ENCODE measurements at regions not wholly inside any gene's neighbourhood (a gene's known extent, or its start where the extent isn't known, plus 50 kb on each side); places are given as distances from the start of the nearest gene placed in this dataset.
"Not testable (repeated sequence)": the region's sequence is repeated elsewhere in the genome, so short reads cannot be mapped to it uniquely, and the experiment has no call there.

DNA sequence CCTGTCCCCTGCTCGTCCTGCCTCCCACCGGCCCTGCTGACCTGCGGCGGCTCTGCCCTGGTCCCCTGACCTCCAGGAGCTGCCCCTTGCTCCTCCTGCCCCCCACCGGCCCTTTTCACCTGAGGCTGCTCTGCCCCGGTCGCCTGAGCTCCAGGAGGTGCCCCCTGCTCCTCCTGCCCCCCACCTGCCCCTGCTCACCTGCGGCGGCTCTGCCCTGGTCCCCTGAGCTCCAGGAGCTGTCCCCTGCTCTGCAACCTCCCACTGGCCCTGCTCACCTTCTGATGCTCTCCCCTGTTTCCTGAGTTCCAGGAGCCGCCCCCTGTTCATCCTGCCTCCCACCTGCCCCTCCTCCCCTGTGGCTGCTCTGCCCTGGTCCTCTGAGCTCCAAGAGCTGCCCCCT lies 101.3 kb downstream of the TMEM121 start:
- H3K4me1 Mint-ChIP-seq = peaks cover 23% of the 10 kb centered on the region
- peaks cover 3% of the 10 kb centered on the region for H3K36me3 Mint-ChIP-seq (ENCODE audit: low read depth)
- no peak overlapping the region for H3K4me3 Mint-ChIP-seq
- no peaks in the 10 kb centered on the region for H3K27me3 Mint-ChIP-seq
- CTCF ChIA-PET = no interaction called here
- POLR2A ChIA-PET = interaction anchor here (0.7 to 1.5 kb wide), 2 partner anchors 18 to 45 kb away, joined by 5 to 7 read pairs; no protein-coding TSS in a partner anchor
- H3K9me3 Mint-ChIP-seq = peaks cover 6% of the 10 kb centered on the region
- TF ChIP-seq, protein P1, sequence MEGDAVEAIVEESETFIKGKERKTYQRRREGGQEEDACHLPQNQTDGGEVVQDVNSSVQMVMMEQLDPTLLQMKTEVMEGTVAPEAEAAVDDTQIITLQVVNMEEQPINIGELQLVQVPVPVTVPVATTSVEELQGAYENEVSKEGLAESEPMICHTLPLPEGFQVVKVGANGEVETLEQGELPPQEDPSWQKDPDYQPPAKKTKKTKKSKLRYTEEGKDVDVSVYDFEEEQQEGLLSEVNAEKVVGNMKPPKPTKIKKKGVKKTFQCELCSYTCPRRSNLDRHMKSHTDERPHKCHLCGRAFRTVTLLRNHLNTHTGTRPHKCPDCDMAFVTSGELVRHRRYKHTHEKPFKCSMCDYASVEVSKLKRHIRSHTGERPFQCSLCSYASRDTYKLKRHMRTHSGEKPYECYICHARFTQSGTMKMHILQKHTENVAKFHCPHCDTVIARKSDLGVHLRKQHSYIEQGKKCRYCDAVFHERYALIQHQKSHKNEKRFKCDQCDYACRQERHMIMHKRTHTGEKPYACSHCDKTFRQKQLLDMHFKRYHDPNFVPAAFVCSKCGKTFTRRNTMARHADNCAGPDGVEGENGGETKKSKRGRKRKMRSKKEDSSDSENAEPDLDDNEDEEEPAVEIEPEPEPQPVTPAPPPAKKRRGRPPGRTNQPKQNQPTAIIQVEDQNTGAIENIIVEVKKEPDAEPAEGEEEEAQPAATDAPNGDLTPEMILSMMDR (IDR thresholded peaks at IDR 0.05) = no peak
- intact Hi-C loops (cut with micrococcal nuclease) = no loop called here
- H3K27ac Mint-ChIP-seq = no peak overlapping the region
- no peak for DNase-seq
- ATAC-seq (ENCODE audit: low read depth) = no peak

DNA sequence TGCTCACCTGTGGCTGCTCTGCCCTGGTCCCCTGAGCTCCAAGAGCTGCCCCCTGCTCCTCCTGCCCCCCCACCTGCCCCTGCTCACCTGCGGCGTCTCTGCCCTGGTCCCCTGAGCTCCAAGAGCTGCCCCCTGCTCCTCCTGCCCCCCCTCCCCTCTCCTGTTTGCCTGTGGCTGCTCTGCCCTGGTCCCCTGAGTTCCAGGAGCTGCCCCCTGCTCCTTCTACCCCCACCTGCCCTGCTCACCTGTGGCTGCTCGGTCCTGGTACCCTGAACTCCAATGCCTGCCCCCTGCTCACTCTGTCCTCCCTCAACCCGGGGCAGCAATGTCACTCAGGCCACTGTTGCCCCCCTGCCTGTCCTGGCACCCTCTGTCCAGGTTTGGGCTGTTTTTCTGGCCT lies 101.7 kb downstream of the TMEM121 start:
- H3K4me1 Mint-ChIP-seq = peaks cover 27% of the 10 kb centered on the region
- DNase-seq; H3K36me3 Mint-ChIP-seq (ENCODE audit: low read depth); ATAC-seq (ENCODE audit: low read depth); H3K27me3 Mint-ChIP-seq; intact Hi-C loops (cut with micrococcal nuclease); H3K4me3 Mint-ChIP-seq; H3K9me3 Mint-ChIP-seq; H3K27ac Mint-ChIP-seq; CTCF ChIA-PET: not testable (repeated sequence)
- POLR2A ChIA-PET = interaction anchor here (0.6 to 1.5 kb wide), 3 partner anchors 18 to 144 kb away, joined by 3 to 7 read pairs (median 5); no protein-coding TSS in a partner anchor

DNA sequence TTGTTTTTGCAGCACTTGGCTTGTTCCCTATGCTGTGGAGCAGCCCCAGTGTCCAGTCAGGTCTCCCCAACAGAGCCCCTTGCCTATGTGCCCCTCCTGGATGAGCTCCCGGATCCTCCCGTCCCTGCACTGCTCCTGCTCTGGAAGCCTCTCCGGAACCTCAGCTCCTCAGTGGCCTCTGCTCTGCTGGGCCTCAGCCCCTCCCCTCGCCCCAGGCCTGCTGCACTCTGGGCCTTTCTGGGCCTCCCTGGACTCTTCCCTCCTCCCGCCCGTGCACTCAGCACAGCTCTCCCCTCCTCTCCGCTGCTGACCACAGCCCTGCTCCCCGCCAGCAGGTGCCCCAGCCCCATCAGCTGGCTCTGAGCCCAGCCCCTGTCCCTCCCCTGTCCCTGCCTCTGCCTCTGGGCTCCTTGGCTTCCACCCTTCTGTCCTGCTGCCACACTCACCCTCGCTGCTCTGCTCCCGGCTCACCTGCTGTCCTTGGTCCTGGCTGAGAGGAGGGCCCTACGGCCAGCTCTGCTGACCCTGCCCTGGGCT lies 102.2 kb downstream of the TMEM121 start:
- H3K27ac Mint-ChIP-seq, CTCF ChIA-PET: not testable (repeated sequence)
- POLR2A ChIA-PET = interaction anchor here (0.6 to 1.8 kb wide), 3 partner anchors 17 to 145 kb away, joined by 3 to 9 read pairs (median 7); no protein-coding TSS in a partner anchor

DNA sequence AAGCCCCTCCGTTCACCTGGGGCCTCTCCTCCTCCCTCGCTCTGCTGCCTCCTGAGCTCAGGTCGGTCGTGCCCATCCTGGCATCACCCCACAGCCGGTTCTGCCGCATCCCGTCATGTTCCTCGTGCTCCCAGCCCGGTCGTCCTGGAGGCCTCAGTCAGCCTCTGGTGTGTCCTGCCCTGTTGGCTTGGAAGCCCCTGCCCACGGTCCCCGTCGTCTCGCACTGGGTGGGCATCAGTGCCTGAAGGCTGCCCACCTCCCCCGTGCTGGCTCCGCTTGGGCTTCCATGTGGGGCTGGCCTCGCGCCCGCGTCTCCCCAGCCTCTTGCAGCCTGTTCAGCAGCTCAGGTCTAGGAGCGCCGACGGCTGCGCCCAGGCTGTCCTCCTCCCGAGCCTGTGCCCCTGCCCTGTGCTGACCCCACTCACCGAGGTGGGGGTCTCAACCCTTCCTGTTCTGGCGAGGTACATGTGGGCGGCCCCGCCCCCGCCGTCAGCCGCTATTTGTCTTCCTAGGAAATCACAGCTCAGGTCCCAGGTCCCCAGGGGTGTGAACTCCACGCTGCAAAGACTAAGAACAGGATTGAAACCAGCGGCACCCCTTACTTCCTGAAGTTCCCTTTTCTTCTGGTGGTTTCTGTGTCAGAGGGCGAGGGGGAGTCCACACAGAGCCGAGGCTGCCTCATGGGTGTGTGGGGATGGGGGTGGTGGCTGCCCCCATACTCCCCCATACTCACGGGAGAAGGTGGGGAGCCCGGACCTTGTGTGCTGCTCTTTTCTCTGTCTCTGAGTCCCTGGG lies 102.9 kb downstream of the TMEM121 start:
- H3K9me3 Mint-ChIP-seq; intact Hi-C loops (cut with micrococcal nuclease); DNase-seq; H3K36me3 Mint-ChIP-seq (ENCODE audit: low read depth); H3K27me3 Mint-ChIP-seq; CTCF ChIA-PET: not testable (repeated sequence)
- Mint-ChIP-seq H3K27ac (peak overlapping the region; percentile 79), H3K4me1 (peaks cover 33% of the 10 kb centered on the region), H3K4me3 (peak overlapping the region; percentile 76)
- POLR2A ChIA-PET = interaction anchor here (0.6 to 1.8 kb wide), 3 partner anchors 17 to 723 kb away, joined by 3 to 9 read pairs (median 6); no protein-coding TSS in a partner anchor
- ATAC-seq (ENCODE audit: low read depth) = peak; percentile 86

More for the DNA sequence above, 102.2 kb downstream of the TMEM121 start:
- H3K9me3 Mint-ChIP-seq; ATAC-seq (ENCODE audit: low read depth); H3K27me3 Mint-ChIP-seq; H3K36me3 Mint-ChIP-seq (ENCODE audit: low read depth); intact Hi-C loops (cut with micrococcal nuclease); DNase-seq: not testable (repeated sequence)
- Mint-ChIP-seq H3K4me1 (peaks cover 32% of the 10 kb centered on the region), H3K4me3 (peak overlapping the region; percentile 32)

DNA sequence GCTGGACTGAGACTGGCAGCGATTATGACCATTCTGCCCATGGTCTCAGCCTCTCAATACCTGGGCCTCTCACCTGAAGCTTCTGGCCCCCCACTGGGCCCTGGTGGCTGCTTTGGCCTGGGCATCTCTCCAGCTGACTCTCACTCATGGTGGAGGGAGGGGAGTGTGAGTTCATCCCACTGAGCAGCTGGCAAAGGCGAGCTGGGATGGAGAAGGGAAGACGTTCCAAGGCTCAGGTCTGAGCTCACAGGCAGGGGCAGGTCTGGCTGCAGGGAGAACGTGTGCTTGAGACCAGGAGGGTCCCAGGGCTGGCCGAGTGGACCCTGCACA lies 103.5 kb downstream of the TMEM121 start:
- H3K27ac Mint-ChIP-seq = no peak overlapping the region
- POLR2A ChIA-PET = interaction anchor here (0.6 to 1.8 kb wide), 3 partner anchors 17 to 722 kb away, joined by 3 to 9 read pairs (median 6); no protein-coding TSS in a partner anchor
- ATAC-seq (ENCODE audit: low read depth) = no peak

DNA sequence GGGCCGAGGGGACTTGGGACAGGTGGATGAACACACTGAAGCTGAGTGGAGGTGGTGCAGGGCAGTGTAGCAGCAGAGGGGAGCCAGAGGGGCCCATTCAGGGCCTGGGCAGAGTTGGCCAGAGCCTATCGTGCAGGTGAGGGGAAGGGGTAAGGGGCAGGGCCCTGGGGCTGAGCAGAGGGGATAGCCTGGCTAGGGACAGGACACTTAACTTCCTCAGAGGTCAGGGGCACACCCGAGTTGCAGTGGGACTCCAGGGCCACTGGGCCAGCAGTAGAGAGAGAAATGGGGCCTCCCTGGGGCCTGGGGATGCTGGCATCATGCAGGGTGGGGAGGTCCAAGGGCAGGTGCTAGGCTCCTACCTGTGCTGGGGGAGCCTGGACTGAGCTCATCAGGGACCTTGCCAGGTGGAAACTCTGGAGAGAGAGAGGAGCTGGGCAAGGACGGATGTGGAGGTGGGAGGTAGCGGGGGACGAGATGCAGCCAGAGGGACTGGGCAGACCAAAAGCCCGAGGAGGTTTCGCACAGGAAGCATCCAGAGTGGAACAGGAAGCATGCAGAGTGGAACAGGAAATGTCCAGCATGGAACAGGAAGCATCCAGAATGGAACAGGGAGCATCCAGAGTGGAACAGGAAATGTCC lies 104.0 kb downstream of the TMEM121 start:
- H3K9me3 Mint-ChIP-seq; H3K36me3 Mint-ChIP-seq (ENCODE audit: low read depth); DNase-seq; CTCF ChIA-PET; ATAC-seq (ENCODE audit: low read depth); H3K27me3 Mint-ChIP-seq; intact Hi-C loops (cut with micrococcal nuclease); H3K4me3 Mint-ChIP-seq: not testable (repeated sequence)
- peaks cover 33% of the 10 kb centered on the region for H3K4me1 Mint-ChIP-seq
- POLR2A ChIA-PET = interaction anchor here (1.3 to 1.8 kb wide), 2 partner anchors 16 to 19 kb away, joined by 3 to 9 read pairs; no protein-coding TSS in a partner anchor
- peak overlapping the region; percentile 39 for H3K27ac Mint-ChIP-seq

More for the DNA sequence above, 103.5 kb downstream of the TMEM121 start:
- no peak for DNase-seq
- CTCF ChIA-PET = no interaction called here
- H3K36me3 Mint-ChIP-seq (ENCODE audit: low read depth) = peaks cover 3% of the 10 kb centered on the region
- intact Hi-C loops (cut with micrococcal nuclease) = no loop called here
- H3K9me3 Mint-ChIP-seq = peaks cover 6% of the 10 kb centered on the region
- H3K4me3 Mint-ChIP-seq = peak overlapping the region; percentile 76
- no peaks in the 10 kb centered on the region for H3K27me3 Mint-ChIP-seq
- H3K4me1 Mint-ChIP-seq = peaks cover 33% of the 10 kb centered on the region
- TF ChIP-seq, protein P1 (IDR thresholded peaks at IDR 0.05) = no peak

DNA sequence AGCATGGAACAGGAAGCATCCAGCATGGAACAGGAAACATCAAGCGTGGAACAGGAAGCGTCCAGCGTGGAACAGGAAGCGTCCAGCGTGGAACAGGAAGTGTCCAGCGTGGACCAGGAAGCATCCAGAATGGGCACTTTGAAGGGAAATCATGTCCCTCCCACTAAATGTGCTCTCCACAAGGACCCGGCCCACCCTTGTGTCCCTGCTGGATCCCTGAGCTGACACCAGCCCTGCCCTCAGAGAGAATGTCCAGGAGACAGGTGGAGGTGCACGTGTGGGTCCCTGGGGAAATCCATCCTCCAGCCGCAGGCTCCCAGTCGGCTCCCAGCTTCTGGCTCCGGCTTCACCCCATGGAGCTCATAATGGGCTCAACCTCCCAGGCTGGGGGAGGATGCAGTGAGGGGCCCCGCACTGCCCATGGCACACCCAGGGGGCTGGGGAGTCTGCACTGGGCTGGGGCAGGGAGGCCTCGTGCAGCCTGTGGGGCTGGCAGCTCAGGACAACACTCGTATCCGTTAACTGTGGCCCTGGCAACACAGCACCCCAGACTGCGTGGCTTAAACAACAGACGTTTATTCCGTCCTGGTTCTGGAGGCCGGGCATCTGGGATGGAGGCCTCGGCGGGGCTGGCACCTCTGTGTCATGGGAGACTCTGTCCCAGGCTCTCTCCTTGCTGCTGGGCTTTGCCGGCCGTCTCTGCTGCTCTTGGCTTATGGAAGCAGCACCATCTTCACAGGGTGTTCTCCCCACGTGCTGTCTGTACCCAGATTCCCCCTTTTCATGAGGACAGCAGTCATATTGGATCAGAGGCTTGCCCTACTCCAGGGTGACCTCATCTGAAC lies 104.8 kb downstream of the TMEM121 start:
- H3K9me3 Mint-ChIP-seq; POLR2A ChIA-PET; intact Hi-C loops (cut with micrococcal nuclease); CTCF ChIA-PET; H3K27me3 Mint-ChIP-seq; H3K4me3 Mint-ChIP-seq; H3K36me3 Mint-ChIP-seq (ENCODE audit: low read depth); ATAC-seq (ENCODE audit: low read depth); DNase-seq: not testable (repeated sequence)
- H3K4me1 Mint-ChIP-seq = peaks cover 33% of the 10 kb centered on the region
- peak overlapping the region; percentile 39 for H3K27ac Mint-ChIP-seq
